Endothelial cell of umbilical vein (primary cell): ENCODE measurements at regions not wholly inside any gene's neighbourhood (a gene's known extent, or its start where the extent isn't known, plus 50 kb on each side); places are given as distances from the start of the nearest gene placed in this dataset.

ENCODE experiments used
- BruUV-seq: library from RNA; stranded (reverse); fragments of 400-500 nt; replicated peaks from 2 replicates; lab custom pipeline; 2021; lab: Mats Ljungman, UMichigan
- CTCF ChIA-PET: fragments of 300-600, 350-600 bp; sonication (Branson Sonifier 250); formaldehyde crosslinking; loops from one replicate; lab custom pipeline; 2021; ENCODE audit warnings: antibody characterized with exemption, inconsistent platforms; lab: Charles Lee
- POLR2A ChIA-PET: fragments of 300-600, 350-600 bp; sonication (Branson Sonifier 250); formaldehyde crosslinking; loops from one replicate; lab custom pipeline; 2021; ENCODE audit warnings: antibody characterized with exemption, inconsistent platforms; lab: Charles Lee
- DNase-seq: peaks from one replicate; pipeline ENCODE4 v3.0.0-alpha.2; 2011; ENCODE audit warnings: low read depth, low spot score
- FAIRE-seq: peaks from 2 replicates; lab custom pipeline; 2011; peaks lifted over from hg19 to GRCh38; lab: Jason Lieb, UNC
- H2AFZ ChIP-seq: 2 replicates; pipeline ENCODE4 v1.6.0; 2012; ENCODE audit warnings: low read depth, low read length, control low read depth, inconsistent platforms
- H3K27ac ChIP-seq: 2 replicates; pipeline ENCODE4 v1.5.1; 2011; ENCODE audit warnings: low read depth, mild to moderate bottlenecking, control low read depth, low read length, moderate library complexity; ENCODE audit not compliant: insufficient read depth
- H3K27me3 ChIP-seq, 2 experiments: 2 replicates each; pipeline versions ENCODE4 v1.6.0 to v1.6.1; 2011; ENCODE audit warnings: low read length in 2 of 2, mixed read lengths in 1 of 2; ENCODE audit not compliant: control insufficient read depth in 2 of 2, insufficient read depth in 2 of 2
- H3K36me3 ChIP-seq, 2 experiments: 2 replicates in 1 of 2; 3 replicates in 1 of 2; pipeline ENCODE4 v1.5.1; 2011; ENCODE audit warnings: low read length in 2 of 2, mild to moderate bottlenecking in 1 of 2, moderate library complexity in 1 of 2; ENCODE audit not compliant: control insufficient read depth in 2 of 2, insufficient read depth in 2 of 2; ENCODE audit errors: extremely low read depth in 1 of 2
- H3K4me1 ChIP-seq: 3 replicates; pipeline ENCODE4 v1.5.1; 2011; ENCODE audit warnings: mild to moderate bottlenecking, low read length; ENCODE audit not compliant: control insufficient read depth, insufficient read depth; ENCODE audit errors: extremely low read depth
- H3K4me2 ChIP-seq: 2 replicates; pipeline ENCODE4 v1.6.1; 2011; ENCODE audit warnings: low read length, control low read depth, mixed read lengths; ENCODE audit not compliant: insufficient read depth
- H3K4me3 ChIP-seq, 3 experiments: fragments of 200-600 bp in 1 of 3; sonication (generic), shearing (Covaris generic) in 1 of 3; replicated peaks in 1 of 3; 2 replicates each; pipeline ENCODE4 v1.5.1; 2011 to 2016; ENCODE audit warnings: control low read depth in 3 of 3, low read length in 3 of 3, mild to moderate bottlenecking in 2 of 3, inconsistent platforms in 1 of 3, low read depth in 1 of 3, moderate library complexity in 1 of 3; ENCODE audit not compliant: insufficient read depth in 1 of 3
- H3K79me2 ChIP-seq: 2 replicates; pipeline ENCODE4 v1.6.0; 2012; ENCODE audit warnings: low read length, inconsistent platforms; ENCODE audit not compliant: control insufficient read depth, insufficient read depth
- H3K9ac ChIP-seq: replicated peaks from 2 replicates; pipeline ENCODE3; 2011; ENCODE audit warnings: low read length, control low read depth; ENCODE audit not compliant: insufficient read depth; ENCODE audit errors: extremely low read depth
- H3K9me1 ChIP-seq: replicated peaks from 3 replicates; pipeline ENCODE4 v1.6.0; 2011; ENCODE audit warnings: mild to moderate bottlenecking, low read length; ENCODE audit not compliant: control insufficient read depth, insufficient read depth; ENCODE audit errors: extremely low read depth
- H3K9me3 ChIP-seq: replicated peaks from 2 replicates; pipeline ENCODE4 v1.5.1; 2012; ENCODE audit warnings: low read length, inconsistent platforms; ENCODE audit not compliant: control insufficient read depth, insufficient read depth
- H4K20me1 ChIP-seq: replicated peaks from 2 replicates; pipeline ENCODE3; 2011; ENCODE audit warnings: mild to moderate bottlenecking, low read length; ENCODE audit not compliant: control insufficient read depth, insufficient read depth; ENCODE audit errors: extremely low read depth
- CTCF ChIP-seq, 2 donors: IDR thresholded peaks; 1 replicate in 1 of 2; 2 replicates in 1 of 2; pipeline ENCODE4 v1.5.1; 2011; ENCODE audit warnings: low read length in 2 of 2, mild to moderate bottlenecking in 2 of 2, moderate library complexity in 2 of 2, control low read depth in 1 of 2, inconsistent platforms in 1 of 2, low read depth in 1 of 2; ENCODE audit not compliant: insufficient read depth in 1 of 2; ENCODE audit errors: extremely low read depth in 1 of 2
- EZH2 ChIP-seq: IDR thresholded peaks from 2 replicates; pipeline ENCODE4 v1.6.1; 2012; ENCODE audit warnings: borderline replicate concordance, low read depth, mild to moderate bottlenecking, moderate library complexity, low read length, inconsistent platforms; ENCODE audit not compliant: severe bottlenecking
- FOS ChIP-seq: IDR thresholded peaks from 2 replicates; pipeline ENCODE4 v1.6.1; 2011; ENCODE audit warnings: mild to moderate bottlenecking, low read length, moderate library complexity, borderline replicate concordance; ENCODE audit not compliant: insufficient read depth
- GATA2 ChIP-seq: IDR thresholded peaks from 2 replicates; pipeline ENCODE4 v1.7.0; 2011; ENCODE audit warnings: low read depth, mild to moderate bottlenecking, moderate library complexity, mixed read lengths, low read length; ENCODE audit not compliant: insufficient read length, insufficient read depth
- JUN ChIP-seq: IDR thresholded peaks from 2 replicates; pipeline ENCODE4 v1.6.1; 2011; ENCODE audit warnings: borderline replicate concordance, low read depth; ENCODE audit not compliant: insufficient read length, insufficient read depth
- MYC ChIP-seq: IDR thresholded peaks from one replicate; pipeline ENCODE4 v1.6.1; 2011; ENCODE audit warnings: mild to moderate bottlenecking, low read depth, low read length
- POLR2A ChIP-seq: IDR thresholded peaks from 2 replicates; pipeline ENCODE4 v1.6.1; 2012; ENCODE audit warnings: low read depth, mild to moderate bottlenecking, control low read depth, low read length
- POLR2AphosphoS5 ChIP-seq: IDR thresholded peaks from 2 replicates; pipeline ENCODE4 v1.6.1; 2012; ENCODE audit warnings: low read depth, mild to moderate bottlenecking, control low read depth, low read length, moderate library complexity; ENCODE audit not compliant: insufficient read depth
- dilution Hi-C: fragments of 300-500 bp; cut with MboI; formaldehyde crosslinking; loops from one replicate; pipeline ENCODE4 v1.15.0; 2019; ENCODE audit warnings: low sequenced_read_pairs; ENCODE audit not compliant: extremely low pct_ligation_motif_present
- intact Hi-C: fragments of 100-400 bp; cut with micrococcal nuclease; formaldehyde crosslinking; loops from one replicate; pipeline ENCODE4 v1.10.0; 2022
- TF ChIP-seq, protein P1 (sequence below): IDR thresholded peaks from 2 replicates; pipeline ENCODE4 v1.6.1; 2011; ENCODE audit not compliant: insufficient read depth, insufficient read length

DNA sequence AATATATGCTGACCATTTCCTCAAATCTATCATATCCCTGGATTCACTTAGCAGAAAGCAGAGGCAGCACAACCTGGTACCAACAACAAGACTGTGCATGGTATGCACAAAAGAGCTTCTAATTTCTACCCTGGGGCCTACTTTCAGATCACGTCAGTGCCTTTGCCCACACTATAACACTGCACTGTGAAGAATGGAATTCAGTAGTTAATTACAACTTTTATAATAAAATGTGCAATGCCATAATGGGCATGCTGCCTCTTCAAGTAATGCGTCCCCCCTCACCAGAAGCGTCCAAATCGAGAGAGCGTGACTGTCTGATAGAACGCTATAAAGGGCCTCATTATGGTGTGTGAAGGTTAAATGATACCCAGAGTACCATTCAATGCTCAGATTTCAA, 328.1 kb upstream of the PKDCC start:
- dilution Hi-C loops (no loop called here), intact Hi-C loops (no loop called here)
- DNase-seq = no peak
- Histone ChIP-seq H4K20me1 (no peaks in the 10 kb centered on the region), H3K4me3 (no peak overlapping the region), H3K36me3 (no peaks in the 10 kb centered on the region), H2AFZ (no peak overlapping the region), H3K9me3 (no peaks in the 10 kb centered on the region), H3K27me3 (no peaks in the 10 kb centered on the region), H3K27ac (no peak overlapping the region), H3K79me2 (no peaks in the 10 kb centered on the region), H3K4me2 (no peak overlapping the region), H3K9me1 (no peaks in the 10 kb centered on the region), H3K9ac (no peak overlapping the region), H3K4me1 (no peaks in the 10 kb centered on the region)
- FAIRE-seq = no peak
- TF ChIP-seq POLR2AphosphoS5 = no peak
- TF ChIP-seq, protein P1, sequence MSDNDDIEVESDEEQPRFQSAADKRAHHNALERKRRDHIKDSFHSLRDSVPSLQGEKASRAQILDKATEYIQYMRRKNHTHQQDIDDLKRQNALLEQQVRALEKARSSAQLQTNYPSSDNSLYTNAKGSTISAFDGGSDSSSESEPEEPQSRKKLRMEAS = no peak
- TF ChIP-seq GATA2 = no peak
- no peak for TF ChIP-seq CTCF (IDR thresholded peaks at IDR 0.05; ENCODE audit: extremely low read depth in 1 of 2, insufficient read depth in 1 of 2, low read depth in 1 of 2, low read length in 2 of 2)
- TF ChIP-seq MYC = no peak
- TF ChIP-seq FOS = no peak
- TF ChIP-seq JUN = no peak
- no peak for TF ChIP-seq POLR2A
- no peak for TF ChIP-seq EZH2
- CTCF ChIA-PET = interaction anchor here (2.2 kb wide), 1 partner anchor 305 kb away, joined by 4 read pairs; no protein-coding TSS in a partner anchor
- BruUV-seq = no TSS peak
- POLR2A ChIA-PET = no interaction called here
